Peyer's patch (tissue), 4 donors: ENCODE measurements at regions not wholly inside any gene's neighbourhood (a gene's known extent, or its start where the extent isn't known, plus 50 kb on each side); places are given as distances from the start of the nearest gene placed in this dataset.

Experiments
- DNase-seq, 3 donors: peaks; one replicate each; pipeline ENCODE4 v3.0.0-alpha.2; 2017 to 2019
- H3K27ac ChIP-seq, 4 donors: fragments of 200-600 bp; sonication (generic); one replicate each; pipeline ENCODE4 v1.5.1; 2016 to 2019
- H3K27me3 ChIP-seq, 2 donors: fragments of 200-600 bp; sonication (generic); one replicate each; pipeline ENCODE4 v1.5.1; 2019
- H3K36me3 ChIP-seq, 3 donors: fragments of 200-600 bp; sonication (generic); one replicate each; pipeline ENCODE4 v1.5.1; 2016 to 2019
- H3K4me1 ChIP-seq, 4 donors: fragments of 200-600 bp; sonication (generic); one replicate each; pipeline ENCODE4 v1.5.1; 2016 to 2019
- H3K4me3 ChIP-seq, 4 donors: fragments of 200-600 bp; sonication (generic); 1 replicate in 3 of 4; 2 replicates in 1 of 4; pipeline ENCODE4 v1.5.1; 2016 to 2019; ENCODE audit warnings: mild to moderate bottlenecking in 1 of 4
- H3K9me3 ChIP-seq, 4 donors: fragments of 200-600 bp; sonication (generic); one replicate each; pipeline ENCODE4 v1.5.1; 2016 to 2019; ENCODE audit warnings: mild to moderate bottlenecking in 1 of 4
- CTCF ChIP-seq, 6 experiments: fragments of 450-650 bp in 4 of 6; fragments of 200-600 bp in 2 of 6; sonication (generic) in 1 of 6; IDR thresholded peaks; one replicate each; pipeline ENCODE4 v1.5.1; 2017 to 2019; ENCODE audit warnings: antibody characterized with exemption in 6 of 6, mild to moderate bottlenecking in 3 of 6, moderate library complexity in 1 of 6
- POLR2A ChIP-seq, 2 donors: fragments of 450-650 bp; IDR thresholded peaks; one replicate each; pipeline ENCODE4 v1.5.1; 2017; ENCODE audit warnings: antibody characterized with exemption in 2 of 2, mild to moderate bottlenecking in 2 of 2, moderate library complexity in 2 of 2

DNA sequence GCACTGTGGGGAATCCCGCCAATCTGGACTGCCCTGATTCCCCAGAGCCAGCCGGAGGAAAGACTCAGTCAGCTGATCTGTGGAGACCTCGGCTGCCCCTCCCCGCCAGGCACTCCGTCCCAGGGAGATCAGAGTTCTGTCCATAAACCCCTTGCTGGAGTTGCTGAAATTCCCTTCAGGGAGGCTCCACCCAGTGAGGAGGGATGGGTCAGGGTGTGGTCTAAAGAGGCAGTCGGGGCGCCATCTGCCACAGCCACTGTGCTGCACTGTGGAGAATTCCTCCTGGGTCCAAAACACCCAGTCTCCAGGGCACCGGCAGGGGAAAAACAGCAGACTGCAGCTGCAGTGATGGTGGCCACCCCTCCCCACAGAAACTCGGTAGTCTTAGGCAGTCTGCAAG lies 1922.3 kb upstream of the FLRT2 start:
- TF ChIP-seq POLR2A (IDR thresholded peaks at IDR 0.05), result no peak
- TF ChIP-seq CTCF (IDR thresholded peaks at IDR 0.05), result no peak
- no peaks in the 10 kb centered on the region for H3K36me3 ChIP-seq
- H3K4me1 ChIP-seq, result no peaks in the 10 kb centered on the region
- H3K27ac ChIP-seq, result no peak overlapping the region
- DNase-seq, result no peak
- no peaks in the 10 kb centered on the region for H3K9me3 ChIP-seq
- no peak overlapping the region for H3K4me3 ChIP-seq
- no peaks in the 10 kb centered on the region for H3K27me3 ChIP-seq

GRCh38 chr14:83611491-83611890 lies 1918.5 kb upstream of the FLRT2 start:
- Histone ChIP-seq H3K27ac (no peak overlapping the region), H3K4me1 (no peaks in the 10 kb centered on the region), H3K36me3 (no peaks in the 10 kb centered on the region), H3K27me3 (no peaks in the 10 kb centered on the region), H3K4me3 (no peak overlapping the region), H3K9me3 (no peaks in the 10 kb centered on the region)
- no peak for DNase-seq
- TF ChIP-seq CTCF (IDR thresholded peaks at IDR 0.05), result no peak
- TF ChIP-seq POLR2A (IDR thresholded peaks at IDR 0.05), result no peak

DNA sequence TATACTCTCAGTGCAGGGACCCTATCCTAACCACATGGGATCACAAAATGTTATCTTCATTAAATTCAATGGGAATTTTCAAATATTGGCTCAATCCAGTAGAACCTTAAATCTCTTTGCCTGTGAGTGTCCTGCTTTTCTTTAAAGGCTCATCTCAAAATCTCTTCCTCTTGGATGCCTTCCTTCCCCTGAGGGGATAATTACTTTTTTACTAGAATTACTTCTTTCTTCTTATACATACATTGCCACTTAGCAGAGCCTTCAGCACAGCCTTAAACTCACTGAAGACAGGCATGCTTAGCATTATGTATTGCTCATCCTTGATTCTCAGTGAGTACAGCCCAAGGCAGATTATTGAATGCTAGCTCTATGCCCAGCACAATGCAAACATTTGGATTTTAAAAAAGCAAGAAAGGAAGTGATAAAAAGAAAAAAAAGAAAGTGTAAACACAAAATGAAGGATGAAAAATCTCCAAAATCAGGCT lies 1918.0 kb upstream of the FLRT2 start:
- Histone ChIP-seq H3K9me3 (no peaks in the 10 kb centered on the region), H3K27ac (no peak overlapping the region), H3K4me3 (no peak overlapping the region), H3K36me3 (no peaks in the 10 kb centered on the region), H3K27me3 (no peaks in the 10 kb centered on the region), H3K4me1 (no peaks in the 10 kb centered on the region)
- TF ChIP-seq POLR2A (IDR thresholded peaks at IDR 0.05) (no peak), CTCF (IDR thresholded peaks at IDR 0.05) (no peak)
- no peak for DNase-seq

- Histone ChIP-seq H3K27ac (no peak overlapping the region), H3K9me3 (no peaks in the 10 kb centered on the region), H3K4me1 (no peaks in the 10 kb centered on the region), H3K36me3 (no peaks in the 10 kb centered on the region), H3K27me3 (no peaks in the 10 kb centered on the region), H3K4me3 (no peak overlapping the region)
- DNase-seq, result no peak
- TF ChIP-seq POLR2A (IDR thresholded peaks at IDR 0.05) (no peak), CTCF (IDR thresholded peaks at IDR 0.05) (no peak)
These were observed 1915.0 kb upstream of the FLRT2 start for GRCh38 chr14:83614956-83615355.

GRCh38 chr14:83624541-83624940 lies 1905.4 kb upstream of the FLRT2 start:
- Histone ChIP-seq H3K4me3 (no peak overlapping the region), H3K9me3 (no peaks in the 10 kb centered on the region), H3K4me1 (no peaks in the 10 kb centered on the region), H3K27ac (no peak overlapping the region), H3K36me3 (no peaks in the 10 kb centered on the region), H3K27me3 (no peaks in the 10 kb centered on the region)
- DNase-seq, result no peak
- TF ChIP-seq CTCF (IDR thresholded peaks at IDR 0.05), result no peak
- TF ChIP-seq POLR2A (IDR thresholded peaks at IDR 0.05), result no peak

- Histone ChIP-seq H3K27me3 (no peaks in the 10 kb centered on the region), H3K9me3 (peaks cover 0 to 4% (median 0%) of the 10 kb centered on the region in 4 donors), H3K27ac (no peak overlapping the region), H3K4me3 (no peak overlapping the region), H3K36me3 (no peaks in the 10 kb centered on the region), H3K4me1 (no peaks in the 10 kb centered on the region)
- TF ChIP-seq CTCF (IDR thresholded peaks at IDR 0.05), result no peak
- TF ChIP-seq POLR2A (IDR thresholded peaks at IDR 0.05), result no peak
- no peak for DNase-seq
These were observed 1897.6 kb upstream of the FLRT2 start for GRCh38 chr14:83632375-83632774.
